HFF-Myc (cell line): ENCODE measurements at regions not wholly inside any gene's neighbourhood (a gene's known extent, or its start where the extent isn't known, plus 50 kb on each side); places are given as distances from the start of the nearest gene placed in this dataset.

Source experiments
- DNase-seq: peaks from one replicate; pipeline ENCODE4 v3.0.0-alpha.2; 2011; ENCODE audit warnings: low read depth; ENCODE audit errors: extremely low read depth
- H3K4me3 ChIP-seq: replicated peaks from 2 replicates; pipeline ENCODE4 v1.5.1; 2011; ENCODE audit warnings: low read depth, mild to moderate bottlenecking, control low read depth, low read length
- TF ChIP-seq, protein P1 (sequence below): IDR thresholded peaks from 2 replicates; pipeline ENCODE4 v1.5.1; 2012; ENCODE audit warnings: mild to moderate bottlenecking, low read depth, low read length, control low read depth; ENCODE audit errors: missing control alignments

DNA sequence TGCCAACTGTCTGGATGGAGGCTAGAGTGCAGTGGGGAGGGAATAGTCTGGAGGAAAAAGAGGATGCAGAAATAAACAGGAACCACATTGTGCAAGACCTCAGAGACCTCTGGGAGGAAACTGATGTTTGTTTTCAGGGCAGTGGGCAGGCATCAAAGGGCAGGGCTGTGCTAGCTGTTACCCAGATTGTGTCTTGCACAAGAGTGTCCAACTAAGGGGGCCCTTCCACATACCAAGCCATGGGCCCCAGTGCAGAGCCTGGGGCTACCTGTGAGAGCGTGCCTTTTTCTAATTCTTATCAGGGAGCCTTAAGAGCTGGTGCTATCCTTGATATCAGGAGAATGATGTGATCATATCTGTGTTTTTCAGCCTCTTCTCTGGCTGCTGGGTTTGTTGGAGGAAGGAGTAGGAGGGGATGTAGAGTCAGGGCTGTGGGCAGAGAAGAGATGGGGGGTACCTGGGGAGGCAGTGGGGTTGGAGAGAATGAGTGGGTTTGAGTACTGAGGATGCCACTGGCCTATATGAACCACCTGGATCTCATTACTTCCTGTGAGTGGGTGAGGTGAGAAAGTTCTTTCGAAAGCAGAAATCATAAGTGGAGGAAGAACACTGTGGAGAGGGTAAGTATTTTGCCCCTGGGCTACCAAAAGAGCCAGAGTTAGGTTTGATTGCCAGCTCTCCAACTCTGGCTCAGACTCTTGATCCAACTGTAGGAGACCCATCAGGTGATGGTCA lies 259.2 kb upstream of the CRY1 start:
- no peak overlapping the region for H3K4me3 ChIP-seq
- TF ChIP-seq, protein P1, sequence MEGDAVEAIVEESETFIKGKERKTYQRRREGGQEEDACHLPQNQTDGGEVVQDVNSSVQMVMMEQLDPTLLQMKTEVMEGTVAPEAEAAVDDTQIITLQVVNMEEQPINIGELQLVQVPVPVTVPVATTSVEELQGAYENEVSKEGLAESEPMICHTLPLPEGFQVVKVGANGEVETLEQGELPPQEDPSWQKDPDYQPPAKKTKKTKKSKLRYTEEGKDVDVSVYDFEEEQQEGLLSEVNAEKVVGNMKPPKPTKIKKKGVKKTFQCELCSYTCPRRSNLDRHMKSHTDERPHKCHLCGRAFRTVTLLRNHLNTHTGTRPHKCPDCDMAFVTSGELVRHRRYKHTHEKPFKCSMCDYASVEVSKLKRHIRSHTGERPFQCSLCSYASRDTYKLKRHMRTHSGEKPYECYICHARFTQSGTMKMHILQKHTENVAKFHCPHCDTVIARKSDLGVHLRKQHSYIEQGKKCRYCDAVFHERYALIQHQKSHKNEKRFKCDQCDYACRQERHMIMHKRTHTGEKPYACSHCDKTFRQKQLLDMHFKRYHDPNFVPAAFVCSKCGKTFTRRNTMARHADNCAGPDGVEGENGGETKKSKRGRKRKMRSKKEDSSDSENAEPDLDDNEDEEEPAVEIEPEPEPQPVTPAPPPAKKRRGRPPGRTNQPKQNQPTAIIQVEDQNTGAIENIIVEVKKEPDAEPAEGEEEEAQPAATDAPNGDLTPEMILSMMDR: no peak
- DNase-seq: no peak

DNA sequence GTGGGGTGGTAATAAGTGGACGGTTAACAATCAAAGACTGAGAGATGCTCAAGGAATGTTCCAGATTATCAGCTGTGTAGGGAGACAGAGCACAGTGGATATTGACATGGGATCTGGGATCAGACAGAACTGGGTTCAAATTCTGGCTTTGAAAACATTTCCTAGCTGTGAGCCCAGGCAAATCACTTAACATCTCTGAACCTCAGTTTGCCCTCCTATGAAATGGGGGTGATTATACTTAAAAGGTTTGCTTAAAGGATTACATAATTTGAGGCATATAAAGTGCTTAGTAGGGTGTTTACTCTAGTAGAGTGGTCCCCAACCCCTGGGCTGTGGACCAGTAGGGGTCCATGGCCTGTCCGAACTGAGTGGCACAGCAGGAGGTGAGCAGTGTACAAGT lies 260.0 kb upstream of the CRY1 start:
- TF ChIP-seq, protein P1: no peak
- no peak overlapping the region for H3K4me3 ChIP-seq
- DNase-seq: no peak

DNA sequence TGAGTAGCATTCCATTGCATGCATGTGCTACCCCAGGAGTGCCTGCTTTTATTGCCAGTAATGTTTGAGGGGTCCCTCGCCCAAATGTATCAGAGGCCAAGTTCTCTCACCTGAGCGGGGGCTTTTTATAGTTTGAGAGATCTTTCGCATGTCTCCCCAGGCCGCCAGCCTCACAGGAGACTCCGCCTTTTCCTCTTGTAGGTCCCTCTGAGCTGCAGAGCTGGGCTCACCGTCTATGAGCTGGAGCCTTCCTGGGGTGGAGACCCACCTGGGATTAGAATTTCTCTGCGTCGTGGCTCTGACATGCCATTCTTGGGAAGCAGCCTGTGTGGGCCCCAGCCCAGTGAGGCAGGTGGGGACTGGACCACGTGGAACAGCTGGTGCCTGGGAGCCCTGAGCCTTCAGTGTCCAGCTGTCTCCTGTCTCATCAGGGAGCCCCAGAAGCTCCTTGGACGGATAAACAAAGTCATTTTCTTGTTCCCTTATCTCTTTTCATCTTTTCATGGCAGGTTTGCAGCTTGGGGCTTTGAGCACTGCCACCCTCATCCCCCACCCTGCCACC lies 261.7 kb upstream of the CRY1 start:
- H3K4me3 ChIP-seq: no peak overlapping the region
- TF ChIP-seq, protein P1: no peak

DNA sequence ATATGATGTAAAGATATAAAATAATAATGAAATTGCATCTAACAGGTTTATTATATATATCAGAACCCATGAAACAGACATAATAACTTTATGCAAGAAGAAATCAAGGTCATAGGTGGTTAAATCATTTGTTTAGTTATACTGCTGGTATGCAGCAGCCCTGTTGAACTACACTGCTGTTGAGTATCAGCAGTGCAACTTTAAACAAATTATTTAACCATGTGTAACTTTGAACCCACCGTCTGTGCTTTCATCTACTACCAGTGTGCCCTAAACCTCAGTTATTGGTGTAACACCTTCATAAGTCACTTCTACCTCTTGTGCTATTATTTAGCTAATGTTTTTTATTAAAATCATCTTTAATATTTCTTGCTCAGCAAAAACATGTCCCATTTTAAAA lies 262.3 kb upstream of the CRY1 start:
- TF ChIP-seq, protein P1: no peak
- DNase-seq: no peak
- H3K4me3 ChIP-seq: no peak overlapping the region

More for the DNA sequence above, 261.7 kb upstream of the CRY1 start:
- no peak for DNase-seq

DNA sequence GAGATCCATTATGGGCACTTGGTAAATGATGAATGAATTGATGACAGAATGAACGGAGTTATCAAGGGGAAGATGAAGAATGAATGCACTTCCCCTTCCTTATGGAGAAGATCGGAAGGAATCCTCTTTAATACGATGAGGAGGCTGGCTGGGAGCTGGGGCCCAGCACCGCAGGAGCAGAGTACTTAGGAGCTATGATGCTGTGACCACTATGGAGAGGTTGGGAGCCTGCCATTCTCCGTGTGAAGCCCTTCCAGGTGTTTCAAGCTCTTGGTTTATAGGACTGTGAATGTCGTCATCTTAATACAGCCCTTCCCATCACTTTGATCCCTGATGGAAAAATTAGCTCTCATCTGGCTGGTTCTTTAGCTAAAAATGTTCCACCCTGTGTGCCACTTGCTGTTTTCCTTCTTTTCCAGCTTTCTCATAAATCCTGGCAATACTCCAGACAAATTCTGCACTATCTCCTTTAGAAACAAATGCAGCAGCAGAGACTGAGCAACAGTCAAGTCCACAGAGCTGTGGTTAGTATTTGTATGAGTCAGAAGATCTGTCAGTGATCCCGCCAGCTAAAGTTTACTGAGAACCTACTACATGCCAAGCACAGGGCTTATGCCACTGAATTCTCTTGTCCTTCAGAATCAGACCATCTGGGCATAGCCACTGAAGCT lies 263.1 kb upstream of the CRY1 start:
- no peak for DNase-seq
- no peak overlapping the region for H3K4me3 ChIP-seq
- TF ChIP-seq, protein P1: no peak

DNA sequence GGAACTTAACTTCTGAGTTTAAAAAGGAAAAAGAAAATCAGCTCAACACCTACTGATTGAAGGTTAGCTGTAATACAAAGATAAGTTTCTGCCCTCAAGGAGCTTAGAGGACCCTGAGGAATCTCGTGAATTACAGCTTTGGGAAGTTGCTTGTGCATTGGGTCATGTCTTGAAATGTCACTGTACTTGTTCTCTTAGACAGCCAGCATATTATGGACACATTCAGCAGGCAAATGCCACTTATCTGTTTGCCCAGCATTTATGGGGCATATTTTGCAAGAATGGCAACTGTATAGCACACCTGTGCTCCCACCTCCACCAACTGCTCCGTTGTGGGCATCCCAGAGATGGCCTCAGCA lies 263.6 kb upstream of the CRY1 start:
- H3K4me3 ChIP-seq: no peak overlapping the region
- no peak for DNase-seq
- TF ChIP-seq, protein P1: no peak
